DMS 273 (cell line): ENCODE measurements at regions not wholly inside any gene's neighbourhood (a gene's known extent, or its start where the extent isn't known, plus 50 kb on each side); places are given as distances from the start of the nearest gene placed in this dataset.

Source experiments
- DNase-seq: peaks from one replicate; lab custom pipeline; 2025; ENCODE audit not compliant: unreplicated experiment; lab: John Stamatoyannopoulos, UW

DNA sequence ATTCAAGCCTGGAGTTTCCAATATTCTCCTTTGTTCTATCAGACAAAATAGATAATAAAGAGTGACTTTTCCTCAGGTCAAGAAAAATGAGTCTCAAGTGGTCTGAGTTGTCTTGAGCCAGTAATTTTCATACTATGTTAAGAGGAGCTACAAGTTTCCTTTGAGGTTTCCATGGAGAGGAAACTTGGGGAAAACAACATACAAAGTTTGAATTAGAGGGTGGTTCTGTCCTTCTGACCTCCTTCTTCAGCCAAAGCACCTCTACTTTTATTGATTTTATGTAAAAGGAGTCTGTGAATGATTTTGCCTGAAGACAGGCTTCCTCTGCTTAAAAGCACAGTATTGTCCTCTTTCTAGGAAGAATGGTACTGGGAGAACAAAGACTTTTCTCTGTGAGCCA lies 497.2 kb upstream of the PKN2 start:
- no peak for DNase-seq

DNA sequence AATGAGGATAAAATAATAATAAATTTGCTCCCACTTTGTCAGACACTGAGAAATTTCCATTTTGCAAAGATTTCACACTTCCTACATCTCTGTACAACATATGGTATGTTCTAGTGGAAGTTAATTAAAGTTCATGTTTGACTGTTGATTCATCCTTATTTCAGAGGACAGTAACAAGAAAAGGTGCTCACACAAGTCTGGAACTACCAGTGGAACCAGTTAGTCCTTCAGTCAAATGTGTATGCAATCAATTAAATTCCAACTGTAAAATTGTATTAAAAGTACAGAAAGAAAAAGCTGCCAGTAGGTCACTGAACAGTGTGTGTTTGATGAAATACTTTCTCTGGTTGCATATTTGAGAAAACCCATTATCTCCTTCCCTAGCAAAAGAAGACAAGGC lies 496.0 kb upstream of the PKN2 start:
- no peak for DNase-seq

DNA sequence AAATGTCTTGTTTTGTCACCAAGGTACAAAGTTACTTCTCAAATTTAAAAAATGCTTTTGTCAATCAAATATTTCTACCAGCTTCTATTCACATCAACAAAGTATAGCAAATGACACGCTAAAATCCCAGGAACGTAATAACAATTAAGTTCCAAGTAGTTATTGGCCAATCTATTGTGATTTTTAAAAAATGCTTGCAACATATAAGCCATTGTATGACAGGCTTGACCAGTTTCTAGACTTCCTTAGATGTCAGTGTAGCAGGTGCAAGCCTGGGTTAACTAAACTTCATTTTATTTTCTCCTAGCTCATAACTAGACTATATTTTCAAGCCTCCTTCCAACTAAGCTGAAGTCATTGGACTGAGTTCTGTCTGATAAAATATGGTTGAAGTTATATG lies 494.5 kb upstream of the PKN2 start:
- DNase-seq, result no peak

DNA sequence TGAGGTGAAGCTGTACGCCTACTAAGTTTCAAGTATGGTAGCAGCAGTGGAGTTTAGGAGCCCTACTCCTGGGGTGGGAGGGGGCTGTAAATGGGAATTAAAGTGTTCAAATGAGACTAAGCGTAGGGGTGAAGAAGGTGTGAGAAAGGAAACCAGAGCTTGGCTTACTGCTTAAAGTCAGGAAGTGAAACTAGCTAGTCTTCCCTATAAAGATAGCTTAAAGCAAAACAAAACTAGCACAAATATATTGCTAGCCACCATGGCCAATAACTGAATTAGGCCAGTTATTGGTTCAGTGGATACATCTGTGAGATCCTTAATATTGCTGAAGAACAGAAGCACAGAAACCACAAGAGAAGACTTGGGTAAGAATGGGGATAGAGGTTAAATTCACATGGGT lies 492.2 kb upstream of the PKN2 start:
- no peak for DNase-seq

DNA sequence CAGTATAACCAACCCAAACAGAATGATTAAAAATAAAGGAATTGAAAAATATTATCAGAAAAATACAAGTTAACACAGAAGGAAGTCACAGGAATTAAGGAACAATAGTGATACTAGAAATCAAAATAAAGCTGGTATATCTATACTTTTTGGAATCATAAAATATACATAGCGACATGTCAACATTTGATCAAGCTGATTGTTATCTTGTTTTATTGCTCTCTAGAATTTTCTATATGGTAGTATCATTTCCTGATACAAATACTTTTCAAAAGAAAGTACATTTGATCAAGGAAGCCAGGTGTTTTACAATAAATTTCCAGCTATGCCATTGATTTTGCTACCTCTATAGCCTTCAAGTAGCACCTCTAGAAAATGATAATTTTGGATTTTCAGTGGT lies 489.5 kb upstream of the PKN2 start:
- no peak for DNase-seq

DNA sequence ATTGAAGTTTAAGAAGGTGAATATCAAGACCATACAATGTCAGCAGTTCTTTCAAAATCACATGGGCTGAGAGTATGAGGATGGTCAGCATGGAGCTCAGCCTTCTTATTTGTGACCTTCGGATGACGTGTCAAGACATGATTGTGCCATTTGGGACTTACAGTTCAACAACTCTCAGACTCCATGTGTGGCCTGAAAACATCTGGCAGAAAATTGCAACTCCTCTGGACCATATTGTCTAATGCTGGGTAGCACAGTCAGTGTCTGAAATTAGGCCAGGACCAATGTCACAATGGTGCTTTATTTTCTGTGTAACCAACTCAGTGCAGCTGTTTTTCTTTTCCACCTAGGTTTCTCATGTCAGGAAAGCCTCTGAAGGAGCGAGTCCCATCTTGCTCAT lies 483.5 kb upstream of the PKN2 start:
- no peak for DNase-seq

DNA sequence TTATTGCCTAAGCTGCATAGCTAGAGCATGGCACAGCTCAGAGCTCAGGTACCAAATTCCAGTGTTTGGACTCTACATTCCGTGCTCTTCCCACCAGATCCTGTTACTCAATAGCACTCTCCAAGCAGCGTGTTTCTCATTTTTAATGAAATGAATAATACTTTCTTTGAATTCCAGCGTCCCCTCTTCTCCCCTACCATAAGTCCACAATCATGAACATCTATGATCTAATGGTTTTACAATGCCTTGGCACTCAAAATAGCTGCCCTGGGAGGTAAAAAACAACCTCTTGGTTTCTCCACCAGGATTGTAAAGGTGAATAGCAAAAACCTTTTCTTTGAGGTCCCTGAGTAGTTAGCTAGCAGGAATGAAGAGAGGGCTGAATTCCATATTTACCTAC lies 480.0 kb upstream of the PKN2 start:
- no peak for DNase-seq

DNA sequence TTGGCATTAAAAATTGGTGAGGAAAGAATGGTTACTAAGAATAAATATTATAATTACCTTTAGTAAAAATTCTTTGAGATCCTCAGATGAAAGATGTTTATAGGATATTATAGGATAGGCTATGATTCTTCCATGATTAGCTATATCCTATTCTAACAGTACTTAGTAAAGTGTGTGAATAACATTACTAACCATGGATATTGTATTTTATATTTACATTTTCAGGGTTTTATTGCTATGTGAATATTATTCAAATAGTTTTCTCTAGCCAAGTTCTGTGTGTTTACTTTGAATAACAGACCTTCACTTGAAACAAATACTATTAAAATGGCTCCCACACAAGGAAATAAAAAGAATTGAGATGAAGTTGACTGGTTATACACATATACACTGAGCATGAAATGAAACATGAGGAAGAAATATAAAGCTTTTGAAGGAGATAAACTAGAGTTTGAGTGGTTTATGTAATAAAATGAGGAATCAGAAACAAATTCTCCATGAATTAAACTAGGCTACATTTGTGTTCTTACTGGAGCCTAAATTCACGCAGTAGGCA lies 479.4 kb upstream of the PKN2 start:
- no peak for DNase-seq

DNA sequence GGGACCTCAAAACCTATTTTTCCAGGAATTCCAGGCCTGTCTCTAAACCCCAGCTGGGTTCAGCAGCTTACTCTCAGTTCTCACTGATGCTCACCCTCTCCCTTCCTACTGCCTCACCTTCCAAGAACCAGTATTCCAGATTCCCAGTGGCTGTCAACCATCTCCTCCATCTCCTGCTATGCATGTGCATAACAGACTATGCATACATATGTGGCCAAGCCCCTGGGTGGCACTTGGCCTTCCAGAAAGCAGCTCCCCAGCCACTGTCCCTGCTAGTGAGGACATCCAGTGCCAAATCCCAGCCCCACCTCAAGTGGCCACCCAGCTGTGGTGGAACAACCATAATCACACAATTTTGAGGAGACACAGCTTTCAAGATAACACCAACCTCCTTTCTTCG lies 475.7 kb upstream of the PKN2 start:
- no peak for DNase-seq

DNA sequence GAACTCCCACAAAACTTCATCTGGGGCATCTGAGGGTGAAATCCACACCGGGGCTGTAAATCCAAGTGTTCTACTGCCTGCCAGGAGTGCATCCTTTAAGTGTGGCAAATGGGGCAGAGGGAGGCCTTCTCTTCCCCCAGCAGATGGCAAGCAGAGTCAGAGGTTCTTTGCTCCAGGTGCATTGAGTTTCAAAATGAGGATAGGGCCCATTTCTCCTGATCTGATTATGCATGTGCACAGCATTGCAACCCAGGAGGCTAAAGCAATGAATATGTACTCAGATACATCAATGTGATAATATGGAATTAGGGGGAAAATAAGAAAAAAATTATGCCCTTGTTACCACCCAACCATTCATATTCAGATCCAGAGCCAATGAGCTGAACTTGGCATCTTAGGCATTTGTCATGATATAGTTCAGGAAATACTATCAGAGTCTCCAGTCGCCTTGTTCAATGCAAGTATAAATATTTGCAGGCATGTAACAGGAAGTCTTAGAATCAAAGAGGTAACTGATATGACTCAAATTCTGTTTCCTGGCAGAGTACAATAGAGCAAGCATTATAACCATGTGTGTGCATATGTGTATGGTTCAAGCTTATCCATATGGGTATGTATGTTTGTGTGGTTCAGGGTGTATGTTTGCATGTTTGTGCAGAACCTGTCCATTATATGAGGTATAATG lies 473.8 kb upstream of the PKN2 start:
- DNase-seq, result no peak

DNA sequence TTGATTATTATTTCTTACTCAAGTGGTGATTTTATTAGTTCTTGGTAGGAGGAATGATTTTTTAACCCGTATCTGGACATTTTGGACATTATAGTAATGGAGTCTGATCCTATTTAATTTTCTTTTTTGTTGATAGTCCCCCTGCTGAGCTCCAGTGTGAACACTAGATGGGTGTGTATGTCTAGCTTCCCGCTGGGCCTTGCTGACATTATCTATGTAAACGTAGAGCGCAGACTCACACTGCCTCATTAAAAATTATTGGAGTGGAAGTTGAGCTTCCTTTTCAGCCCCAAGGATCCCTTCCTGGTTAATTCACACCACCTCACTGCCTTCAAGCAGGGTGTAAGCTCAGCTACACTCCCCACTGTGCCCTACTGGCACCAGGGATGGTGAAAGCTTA lies 467.6 kb upstream of the PKN2 start:
- no peak for DNase-seq

DNA sequence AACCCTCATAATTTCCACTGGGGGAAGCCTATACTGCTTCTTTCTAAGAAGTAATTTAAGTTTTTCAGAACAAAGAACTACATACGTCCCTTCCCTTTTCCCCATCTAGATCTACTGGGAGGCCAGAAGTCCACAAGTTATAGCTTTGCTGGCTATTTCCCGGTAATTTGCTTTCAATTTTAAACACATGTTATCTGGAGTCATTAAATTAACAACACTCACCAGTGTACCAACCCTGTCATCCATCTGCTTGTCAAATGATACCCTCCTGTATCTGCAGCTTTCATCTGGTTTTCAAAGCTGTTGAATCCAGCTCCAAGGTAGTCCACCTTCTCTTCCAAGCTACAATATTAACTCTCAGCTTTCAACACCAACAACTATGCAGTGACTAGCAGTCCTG lies 466.7 kb upstream of the PKN2 start:
- DNase-seq, result no peak

DNA sequence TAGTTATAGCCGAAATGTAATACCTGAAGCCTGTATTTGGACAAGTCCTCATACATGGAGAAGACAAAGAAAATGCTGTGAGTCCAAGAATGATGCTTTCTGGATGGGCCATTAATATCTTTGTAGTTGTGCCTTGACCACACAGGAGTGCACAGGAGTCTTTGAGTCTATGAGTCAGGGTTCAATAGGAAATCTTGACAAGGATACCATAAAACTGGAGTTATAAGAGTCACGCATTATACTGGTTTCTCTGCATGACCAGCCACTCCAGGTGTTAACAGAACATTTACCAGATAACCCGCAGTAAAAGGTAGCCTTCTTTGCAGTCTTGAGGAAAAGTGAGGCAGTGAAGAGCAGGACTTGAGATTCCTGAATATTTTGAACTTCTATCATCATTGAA lies 464.6 kb upstream of the PKN2 start:
- no peak for DNase-seq

DNA sequence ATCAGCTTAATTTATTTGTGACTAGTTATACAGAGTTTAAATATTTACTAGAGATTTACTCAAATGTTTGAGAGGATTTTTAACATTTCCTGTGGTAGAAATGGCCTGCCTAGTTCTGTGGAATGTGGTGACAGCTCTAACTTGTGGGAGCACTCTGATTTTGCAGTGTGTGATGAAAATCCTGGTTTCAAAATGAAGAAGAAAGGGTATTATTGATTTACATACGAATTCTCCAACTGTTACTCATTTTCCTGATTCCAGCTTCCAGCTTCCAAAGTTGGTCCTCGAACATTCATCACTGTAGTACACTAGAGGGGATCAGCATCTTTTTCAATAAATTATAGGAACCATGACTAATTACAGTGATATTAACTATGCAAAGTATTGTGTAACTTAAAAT lies 462.7 kb upstream of the PKN2 start:
- DNase-seq, result no peak

DNA sequence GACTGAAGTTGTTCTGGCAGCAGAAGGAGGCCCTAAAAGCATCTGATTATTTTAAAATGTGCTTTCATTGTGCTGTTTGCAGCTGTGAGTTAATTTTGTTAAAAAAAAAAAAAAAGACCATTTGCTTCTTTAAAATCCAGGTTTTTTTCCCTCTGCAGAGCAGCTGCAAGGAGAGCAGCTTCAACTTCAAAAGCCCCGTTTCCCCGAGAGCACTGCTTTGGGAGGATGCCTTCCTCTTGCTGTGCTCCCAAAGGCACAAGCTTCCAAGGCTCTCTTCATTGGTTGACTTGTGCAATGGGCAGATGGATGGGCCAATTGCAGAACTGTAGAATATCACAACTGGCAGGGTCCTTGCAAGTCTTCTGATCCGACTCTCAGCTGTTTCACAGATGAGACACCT lies 459.2 kb upstream of the PKN2 start:
- no peak for DNase-seq

DNA sequence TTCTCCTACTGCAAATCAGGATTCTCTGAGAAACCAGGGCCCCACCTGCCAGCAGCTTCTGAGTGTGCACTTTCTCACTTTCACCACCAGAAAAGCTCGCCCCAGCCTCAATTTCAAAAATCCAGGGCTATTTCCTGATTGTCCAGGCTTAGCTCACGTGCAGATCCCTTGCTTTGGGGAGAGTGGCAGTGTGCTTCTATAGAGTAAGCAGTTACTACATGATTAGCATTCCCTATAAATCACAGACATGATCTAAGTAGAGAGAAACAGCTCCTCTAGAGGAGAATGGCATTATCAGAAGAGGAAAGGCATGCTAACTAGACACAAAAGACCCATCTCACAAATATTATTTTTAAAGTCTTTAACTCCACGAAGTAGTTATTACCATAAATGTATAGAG lies 456.0 kb upstream of the PKN2 start:
- DNase-seq, result no peak

DNA sequence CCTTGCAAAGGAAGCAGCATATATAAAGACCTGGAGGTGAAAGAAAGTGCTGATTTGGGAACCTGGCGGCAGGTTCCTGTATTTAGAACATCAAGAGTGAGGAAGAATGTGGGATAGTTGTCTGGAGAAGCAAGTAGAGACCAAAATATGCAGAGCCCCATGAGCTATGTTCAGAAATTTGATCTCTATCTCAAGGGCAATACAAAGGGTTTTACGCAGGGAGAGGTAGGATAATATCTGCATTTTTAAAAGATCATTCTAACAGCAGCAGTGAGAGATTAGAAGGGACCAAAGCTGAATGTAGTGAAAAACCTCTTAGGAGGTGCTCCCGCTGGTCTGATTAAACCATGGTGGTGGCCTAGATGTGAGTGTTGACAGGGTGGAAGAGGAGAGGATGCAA lies 453.9 kb upstream of the PKN2 start:
- no peak for DNase-seq

DNA sequence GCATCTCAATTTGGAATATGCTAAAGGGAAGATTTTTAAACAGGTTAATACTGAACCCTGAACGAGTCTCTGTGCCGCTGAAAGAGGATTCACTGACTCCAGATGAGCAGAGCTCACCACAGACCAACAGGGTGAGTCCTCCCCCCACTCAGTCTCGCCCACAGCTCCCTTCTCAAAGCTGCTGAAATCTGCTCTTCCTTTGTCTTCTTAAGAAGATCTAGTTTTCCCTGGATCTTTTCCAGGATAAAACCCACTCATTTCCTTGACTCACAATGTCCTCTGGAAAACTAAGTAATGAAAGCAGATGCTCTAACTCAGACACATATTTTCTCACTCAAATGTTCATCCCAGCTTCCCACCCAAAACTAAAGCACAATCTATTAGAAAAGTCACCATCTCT lies 447.0 kb upstream of the PKN2 start:
- no peak for DNase-seq

DNA sequence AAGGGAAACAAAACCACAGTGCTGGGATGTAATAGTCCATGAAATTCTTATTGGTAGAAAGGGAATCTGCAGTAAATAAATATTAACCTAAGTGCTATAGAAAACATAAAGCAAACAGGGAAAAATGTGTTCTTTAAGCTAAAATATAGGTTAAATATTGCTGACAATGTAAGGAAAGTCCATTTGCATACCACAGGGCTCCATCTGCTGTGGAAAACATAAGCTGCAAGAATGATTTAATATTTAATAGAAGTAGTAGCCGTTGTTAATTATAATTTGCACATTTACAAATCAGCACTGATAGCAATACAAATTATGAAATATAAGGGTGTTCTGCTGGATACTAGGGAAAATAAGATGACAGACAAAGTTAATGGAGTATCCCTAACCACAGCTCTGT lies 444.9 kb upstream of the PKN2 start:
- no peak for DNase-seq

DNA sequence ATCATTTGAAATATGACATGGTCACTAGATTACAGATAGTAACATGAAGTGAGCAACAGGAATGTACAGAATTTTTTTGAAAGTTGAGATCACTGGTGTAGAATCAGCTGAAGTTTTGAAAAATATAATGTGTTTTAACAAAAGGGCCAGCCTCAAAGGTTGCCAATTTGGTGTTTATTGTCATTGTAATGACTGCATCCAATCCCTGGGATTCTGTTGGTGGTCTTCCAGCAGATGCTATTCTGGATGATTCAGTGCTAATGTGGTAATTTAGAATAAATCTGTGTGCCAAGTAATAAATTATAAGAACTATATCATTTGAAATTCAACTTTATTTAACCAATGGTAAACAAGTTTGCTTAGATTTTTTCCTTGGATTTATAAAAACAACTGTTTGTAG lies 436.4 kb upstream of the PKN2 start:
- no peak for DNase-seq

DNA sequence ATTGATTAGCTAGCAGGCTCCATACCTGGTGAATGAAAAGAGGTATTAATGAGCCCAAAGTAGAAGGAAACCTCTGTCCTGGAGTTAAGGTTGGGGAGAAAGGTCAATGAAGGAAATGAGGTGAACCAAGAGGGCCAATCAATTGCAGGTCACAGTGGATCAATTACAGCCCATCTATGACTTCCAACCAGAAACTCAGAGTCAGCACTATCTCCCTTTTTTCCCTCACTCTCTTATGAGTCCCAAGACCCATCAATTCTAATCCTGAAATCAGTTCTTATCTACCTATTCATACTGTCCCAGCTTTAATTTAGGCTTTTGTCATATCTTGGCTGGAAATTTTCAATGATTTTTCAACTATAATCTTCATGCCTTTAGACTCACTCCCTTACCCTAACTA lies 433.2 kb upstream of the PKN2 start:
- DNase-seq, result no peak

DNA sequence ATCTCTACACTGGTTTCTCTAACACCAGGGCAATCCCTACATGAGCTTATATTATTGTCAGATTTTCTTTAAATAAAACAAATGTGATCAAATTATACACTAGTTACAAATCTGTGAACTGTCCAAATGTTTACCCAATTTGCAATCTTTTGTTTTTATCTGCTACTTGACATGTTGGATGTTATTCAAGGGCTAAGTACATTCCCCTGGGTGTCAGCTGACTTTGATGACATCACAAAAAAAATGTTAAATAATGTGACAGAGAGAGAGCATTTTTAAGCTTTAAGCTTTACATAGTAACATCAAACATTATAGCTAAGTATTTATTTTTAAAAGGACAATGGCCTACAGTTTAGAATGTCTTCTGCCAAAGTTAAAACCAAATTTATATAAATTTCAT lies 431.3 kb upstream of the PKN2 start:
- no peak for DNase-seq

DNA sequence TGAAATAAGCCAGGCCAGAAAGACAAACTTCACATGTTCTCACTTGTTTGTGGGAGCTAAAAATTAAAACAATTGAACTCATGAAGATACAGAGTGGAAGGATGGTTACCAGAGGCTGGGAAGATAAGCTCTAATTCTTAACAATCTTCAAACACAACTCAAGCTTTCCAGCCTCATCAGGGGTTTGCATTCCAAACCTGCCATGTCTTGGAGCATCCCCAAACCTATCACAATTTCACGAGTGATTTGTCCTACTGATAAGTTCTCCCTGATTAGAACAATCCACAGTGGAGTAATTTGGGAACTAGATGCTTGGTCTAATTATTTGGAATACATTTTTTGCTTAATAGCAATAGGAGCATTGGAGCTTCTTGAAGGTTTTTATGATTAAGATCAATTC lies 418.5 kb upstream of the PKN2 start:
- no peak for DNase-seq

DNA sequence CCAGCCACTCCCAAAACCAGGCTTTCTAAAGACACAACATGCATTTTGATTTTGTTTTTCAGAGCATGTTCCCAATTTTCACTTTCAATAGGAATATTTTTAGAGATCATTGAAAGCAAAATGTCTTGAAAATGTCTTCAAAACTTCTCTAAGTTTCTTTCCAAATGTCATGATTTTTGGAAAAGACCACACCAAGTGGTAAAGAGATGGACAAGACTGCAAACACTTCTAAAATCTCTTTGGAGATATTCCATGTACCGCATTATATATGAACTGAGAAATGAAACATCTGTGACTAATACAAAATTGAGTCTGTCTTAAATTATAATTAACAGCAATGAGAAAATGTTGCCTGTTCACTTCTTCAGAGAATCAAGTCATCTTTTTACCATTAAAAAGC lies 418.0 kb upstream of the PKN2 start:
- no peak for DNase-seq
